Islet precursor cell (in vitro differentiated cells): ENCODE measurements at regions not wholly inside any gene's neighbourhood (a gene's known extent, or its start where the extent isn't known, plus 50 kb on each side); places are given as distances from the start of the nearest gene placed in this dataset.

Experiments
- DNase-seq: peaks from one replicate; pipeline ENCODE4 v3.0.0-alpha.2; 2018

DNA sequence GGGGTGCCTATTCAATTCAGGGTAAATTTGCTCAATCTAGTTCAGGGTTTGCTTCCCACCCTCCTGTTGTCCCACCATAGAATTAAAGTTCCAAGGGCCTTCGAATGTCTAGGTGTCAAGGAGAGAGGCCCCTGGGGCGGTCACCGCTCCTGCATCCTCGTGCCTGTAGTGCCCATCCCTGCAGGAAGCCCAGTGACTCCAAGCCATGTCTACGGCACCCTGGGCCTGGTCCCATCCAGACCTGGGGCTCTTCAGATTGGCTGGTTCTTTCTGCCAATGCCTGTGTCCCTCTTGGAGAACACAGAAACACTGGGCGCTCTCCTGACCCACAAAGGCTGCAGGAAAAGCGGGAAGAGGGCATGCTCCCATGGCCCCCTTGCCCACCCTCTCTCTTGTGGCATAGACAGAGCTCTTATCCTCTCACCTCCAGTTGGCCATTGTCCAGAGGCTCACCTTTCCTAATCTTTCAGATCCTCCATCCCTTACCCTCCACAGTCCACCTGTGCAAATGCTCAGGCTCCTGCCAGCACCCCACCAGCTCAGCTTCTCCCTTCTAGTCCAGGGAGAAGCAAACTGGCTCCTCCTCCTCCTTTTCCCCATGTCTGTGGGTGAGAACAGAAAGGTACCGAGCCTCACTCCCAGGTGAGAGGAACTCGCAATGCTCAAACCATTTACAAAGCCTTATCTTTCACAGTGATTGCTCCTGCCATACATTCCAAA lies 253.0 kb upstream of the IRX2 start:
- peak; percentile 32 for DNase-seq

DNA sequence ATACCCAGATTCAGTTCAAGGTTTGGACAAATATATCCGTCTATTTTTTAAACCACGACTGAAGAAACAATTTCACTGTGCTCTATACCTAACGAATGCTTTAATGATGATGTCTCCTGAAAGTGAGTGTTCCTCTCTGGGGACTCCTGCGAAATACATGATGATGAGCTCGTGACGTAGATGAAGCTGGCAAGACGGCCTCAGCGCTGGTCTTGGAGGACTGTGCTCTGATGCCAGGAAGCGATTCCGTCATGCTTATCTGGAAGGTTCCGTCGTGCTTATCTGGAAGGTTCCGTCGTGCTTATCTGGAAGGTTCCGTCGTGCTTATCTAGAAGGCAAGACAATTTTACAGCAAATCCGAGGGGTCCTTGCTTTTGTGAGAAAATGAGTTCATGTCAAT lies 250.8 kb upstream of the IRX2 start:
- no peak for DNase-seq

DNA sequence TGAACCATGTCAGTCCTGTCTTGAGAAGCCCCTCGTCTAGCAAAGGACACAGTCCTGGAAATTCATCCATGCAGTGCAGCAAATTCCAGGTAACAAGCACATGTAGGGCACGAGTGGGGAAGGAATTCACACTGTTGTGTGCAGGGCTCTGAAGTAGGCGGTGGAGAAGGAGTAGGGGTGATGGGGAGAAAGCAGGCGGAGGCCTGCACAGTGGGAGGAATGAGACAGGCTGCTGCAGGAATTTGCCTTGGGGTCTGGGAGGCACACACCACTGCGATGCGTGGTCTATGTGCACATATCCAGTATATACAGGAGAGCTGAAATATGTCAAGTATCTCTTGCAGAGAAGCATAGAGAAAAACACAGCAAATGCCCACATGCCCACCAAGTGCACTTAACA lies 249.2 kb upstream of the IRX2 start:
- no peak for DNase-seq

DNA sequence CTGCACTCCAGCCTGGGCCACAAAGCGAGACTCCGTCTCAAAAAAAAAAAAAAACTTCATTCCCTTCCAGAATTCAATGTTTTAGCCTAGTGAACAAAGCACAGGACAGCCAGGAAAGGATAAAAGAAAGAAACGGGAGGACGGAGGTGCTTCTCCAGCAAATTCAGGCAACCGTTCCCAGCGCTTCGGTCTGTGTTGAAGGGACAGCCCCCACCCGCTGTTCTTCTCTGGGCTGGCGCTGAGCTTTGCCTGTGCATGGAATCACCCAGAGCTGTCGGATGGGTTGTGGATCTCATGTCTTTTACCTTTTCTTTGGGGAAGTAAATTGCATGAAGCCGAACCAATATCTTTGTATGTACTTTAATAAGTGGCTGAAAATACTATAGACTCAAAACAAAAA lies 248.4 kb upstream of the IRX2 start:
- no peak for DNase-seq

DNA sequence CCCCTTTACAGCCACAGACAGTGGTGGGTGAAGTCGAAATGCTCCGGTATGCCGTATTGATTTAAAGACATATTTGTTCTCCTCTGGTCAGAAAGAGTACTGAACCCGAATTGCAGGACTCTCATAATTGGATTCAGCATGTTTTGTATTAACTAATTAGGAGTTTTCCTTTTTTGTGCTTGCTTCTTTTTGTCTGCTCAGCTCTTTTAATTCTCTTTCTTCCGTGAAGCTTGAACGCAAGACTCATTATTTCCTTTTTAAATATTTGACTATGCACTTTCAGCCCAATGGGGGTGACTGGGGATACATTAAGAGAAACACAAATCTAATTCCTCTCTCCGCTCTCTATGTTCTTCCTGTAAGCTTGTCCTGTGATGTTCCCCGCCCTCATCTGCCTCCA lies 246.6 kb upstream of the IRX2 start:
- DNase-seq, result no peak

DNA sequence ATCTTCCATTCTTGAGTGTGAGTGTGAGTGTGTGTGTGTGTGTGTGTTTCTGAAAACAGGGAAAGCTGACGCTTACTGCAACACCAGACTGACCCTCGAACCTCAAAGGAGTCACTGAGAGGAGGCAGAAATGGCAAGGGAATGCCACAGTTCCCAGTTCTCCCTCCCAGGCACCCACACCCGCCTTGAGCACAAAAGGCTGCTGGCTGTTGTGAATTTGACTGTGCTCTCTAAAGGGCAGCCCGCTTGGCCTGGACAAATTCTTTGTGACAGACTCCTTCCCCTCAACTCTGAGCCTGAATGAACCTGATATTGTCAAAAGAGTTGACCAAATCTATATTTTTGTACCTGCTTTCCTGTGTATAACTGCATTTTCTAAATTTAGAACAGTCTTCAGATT lies 245.7 kb upstream of the IRX2 start:
- no peak for DNase-seq

DNA sequence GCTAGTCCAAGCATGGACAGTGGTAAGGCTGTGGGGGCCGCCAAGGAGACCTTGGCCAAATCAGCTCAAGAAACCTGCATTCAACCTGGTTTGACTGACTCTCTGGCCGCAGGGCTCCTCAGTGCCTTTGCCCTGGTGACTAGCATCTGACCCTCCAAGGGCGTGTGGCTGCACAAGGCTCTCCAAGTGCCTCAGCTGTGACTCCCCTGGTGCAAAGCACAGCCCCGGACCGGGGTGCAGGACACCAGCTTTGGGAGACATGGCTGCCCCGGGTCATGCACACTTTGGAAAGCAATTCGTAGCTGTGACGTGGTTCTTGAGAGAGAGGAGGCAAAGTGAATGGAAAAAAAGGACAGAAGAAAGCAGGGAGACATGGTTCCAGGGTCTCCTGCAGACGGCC lies 245.2 kb upstream of the IRX2 start:
- no peak for DNase-seq

DNA sequence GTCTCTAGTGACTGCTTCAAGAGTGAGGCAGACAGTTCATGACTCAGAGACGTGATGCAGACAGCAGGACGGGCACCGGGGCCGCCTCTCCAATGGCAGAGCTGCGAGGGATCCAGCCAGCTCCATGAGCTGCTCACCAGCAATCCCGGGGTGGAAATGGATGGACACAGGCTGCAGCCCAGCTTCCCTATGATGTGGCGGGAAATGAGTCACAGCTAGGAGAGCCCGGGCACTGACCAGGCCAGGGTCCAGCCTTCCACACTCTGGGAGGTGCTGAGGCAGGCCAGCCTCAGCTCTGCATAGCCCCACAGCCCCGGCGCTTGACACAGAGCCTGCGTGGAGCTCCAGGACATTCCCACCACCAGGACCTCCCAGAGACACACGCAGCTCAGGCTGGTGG lies 244.8 kb upstream of the IRX2 start:
- DNase-seq, result peak; percentile 93

DNA sequence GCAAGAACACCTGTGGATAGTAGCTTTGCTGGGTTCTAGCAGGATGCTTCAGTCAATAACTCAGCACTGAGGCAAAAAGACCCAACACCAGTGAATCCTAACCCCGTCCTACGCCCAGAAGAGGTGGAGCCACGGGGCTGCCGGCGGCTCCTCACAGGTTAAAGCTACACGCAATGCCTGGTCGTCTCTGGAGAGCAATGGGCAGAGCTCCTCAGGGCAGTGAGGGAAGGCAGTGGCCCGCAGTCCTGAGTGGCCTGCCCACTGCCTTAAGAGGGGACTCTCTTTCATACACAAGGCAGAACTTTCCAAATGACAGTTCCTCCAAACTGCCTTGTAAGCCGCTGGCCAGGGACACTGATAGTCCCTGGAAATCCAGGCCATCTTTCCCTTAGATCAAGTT lies 244.2 kb upstream of the IRX2 start:
- no peak for DNase-seq

DNA sequence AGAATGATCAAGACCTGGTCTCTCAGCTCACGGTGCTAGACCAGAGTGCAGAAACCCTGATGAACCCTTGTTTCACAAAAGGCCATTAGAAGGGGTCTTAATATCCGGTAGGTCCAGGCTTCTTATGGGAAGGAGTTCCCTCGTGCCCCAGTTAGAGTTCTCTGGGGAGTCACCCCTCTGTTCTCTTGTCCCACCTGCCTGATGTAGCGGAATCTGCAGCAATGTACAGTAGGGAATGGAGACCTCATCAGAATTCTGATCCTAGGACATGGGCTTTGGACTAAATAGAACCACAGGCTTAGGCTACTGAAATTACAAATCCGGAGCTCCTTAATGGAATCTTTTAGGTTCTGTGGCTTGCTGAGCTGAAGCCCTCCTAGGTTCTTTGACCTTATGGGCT lies 243.6 kb upstream of the IRX2 start:
- DNase-seq, result no peak

DNA sequence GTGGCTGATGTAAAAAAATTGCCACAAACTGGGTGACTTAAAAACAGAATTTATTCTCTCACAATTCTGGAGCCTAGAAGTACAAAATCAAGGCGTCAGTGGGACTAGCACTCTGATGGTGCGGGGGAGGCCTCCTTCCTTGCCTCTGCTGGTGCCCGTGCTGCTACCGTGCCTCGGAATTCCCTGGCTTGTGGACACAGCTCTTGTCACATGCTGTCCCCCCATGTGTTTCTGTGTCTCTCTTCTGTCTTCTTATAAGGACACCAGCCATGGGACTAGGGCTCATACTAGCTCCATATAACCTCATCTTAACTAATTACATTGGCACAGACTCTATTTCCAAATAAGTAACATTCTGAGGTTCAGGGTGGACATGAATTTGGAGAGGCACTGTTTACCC lies 242.3 kb upstream of the IRX2 start:
- DNase-seq, result no peak

DNA sequence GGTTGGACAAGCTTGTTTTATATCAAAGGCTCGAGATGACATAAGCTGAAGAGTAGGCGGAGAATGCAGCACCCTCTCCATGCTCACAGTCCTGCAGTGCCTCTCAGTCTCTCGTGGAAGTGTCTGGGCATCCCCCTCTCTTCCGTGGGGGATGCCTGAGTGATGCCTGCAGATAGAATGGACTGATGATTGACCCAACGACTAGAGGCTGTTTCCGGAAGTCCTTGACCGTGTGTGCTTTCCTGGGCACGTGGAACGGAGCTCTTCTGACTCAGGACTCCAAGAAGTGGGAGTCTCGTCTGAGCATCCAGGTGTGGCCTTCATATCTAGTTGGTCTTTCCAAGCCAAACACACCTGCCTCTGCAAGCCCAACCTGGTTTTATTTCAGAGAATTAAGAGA lies 241.8 kb upstream of the IRX2 start:
- DNase-seq, result no peak

DNA sequence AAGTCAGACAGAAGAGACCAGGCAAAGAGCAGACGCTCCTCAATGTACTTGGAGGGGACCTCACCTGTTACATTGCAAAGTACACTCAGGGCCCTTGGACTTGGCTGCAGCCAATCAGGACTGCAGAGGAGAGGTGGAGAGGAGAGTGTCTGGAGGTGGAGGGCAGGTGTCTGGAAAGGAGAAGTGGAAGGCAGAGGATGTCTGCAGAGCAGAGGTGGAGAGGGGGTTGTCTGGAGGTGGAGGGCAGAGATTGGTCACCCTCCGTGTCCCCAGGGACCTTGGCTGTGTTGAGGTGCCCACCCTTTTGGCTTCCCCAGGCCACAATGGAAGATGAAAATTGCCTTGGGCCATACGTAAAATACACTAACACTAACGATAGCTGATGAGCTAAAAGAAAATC lies 241.3 kb upstream of the IRX2 start:
- DNase-seq, result no peak

DNA sequence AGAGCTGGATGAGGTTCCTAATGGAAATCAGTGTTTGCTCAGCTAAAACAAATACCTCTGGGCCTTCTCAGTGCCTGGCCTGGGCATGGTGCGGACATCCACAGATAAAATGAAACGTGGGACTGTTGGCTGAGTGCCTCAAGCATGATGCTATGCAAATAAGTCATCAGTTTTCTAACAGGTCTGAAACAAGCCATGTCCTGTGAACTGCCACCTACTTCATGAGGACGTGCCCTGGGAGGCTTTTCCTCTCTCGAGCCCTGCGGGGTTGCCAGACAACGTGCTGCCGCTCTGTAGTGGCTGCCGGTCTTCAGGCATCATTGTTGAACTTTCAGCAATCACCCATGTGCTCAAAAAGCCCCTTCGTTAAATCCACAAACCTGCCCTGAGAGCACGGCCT lies 240.4 kb upstream of the IRX2 start:
- no peak for DNase-seq

DNA sequence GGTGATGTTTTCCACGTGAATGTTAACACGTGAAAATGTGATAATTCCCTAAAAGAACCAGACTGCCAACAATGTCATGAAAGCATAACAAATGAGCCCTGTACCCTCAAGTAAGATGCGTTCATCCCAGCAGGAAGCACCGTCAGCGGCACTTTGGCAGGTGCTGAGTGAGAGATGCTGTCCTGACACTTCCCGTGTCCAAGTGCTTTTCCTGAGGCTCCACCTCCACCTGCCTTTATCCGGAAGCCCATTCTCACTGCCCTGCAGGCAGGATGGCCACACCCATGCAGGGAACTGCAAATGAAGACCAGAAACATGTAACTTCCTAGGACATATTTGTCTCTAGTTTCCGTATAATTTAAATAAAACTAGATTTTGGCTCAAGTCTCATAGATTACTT lies 238.0 kb upstream of the IRX2 start:
- no peak for DNase-seq

DNA sequence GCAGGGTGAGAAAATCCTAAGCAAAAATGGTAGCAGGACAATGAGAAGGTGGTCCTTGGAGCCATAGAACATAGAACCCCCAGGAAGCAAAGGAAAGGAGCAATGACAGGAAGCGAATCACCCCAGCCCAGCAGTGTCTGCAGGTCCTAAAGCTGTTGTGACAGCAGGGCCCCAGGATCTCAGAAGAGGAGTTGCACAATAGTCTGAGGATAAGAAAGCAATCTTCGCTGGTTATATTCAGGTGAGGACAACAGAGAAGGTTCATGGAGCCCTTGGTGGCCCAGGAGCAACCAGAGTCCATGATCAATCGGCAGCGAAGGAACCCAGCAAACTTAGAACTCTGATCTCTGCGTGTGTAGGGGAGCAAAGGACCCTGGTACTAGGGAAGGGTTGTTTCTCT lies 234.8 kb upstream of the IRX2 start:
- DNase-seq, result no peak

DNA sequence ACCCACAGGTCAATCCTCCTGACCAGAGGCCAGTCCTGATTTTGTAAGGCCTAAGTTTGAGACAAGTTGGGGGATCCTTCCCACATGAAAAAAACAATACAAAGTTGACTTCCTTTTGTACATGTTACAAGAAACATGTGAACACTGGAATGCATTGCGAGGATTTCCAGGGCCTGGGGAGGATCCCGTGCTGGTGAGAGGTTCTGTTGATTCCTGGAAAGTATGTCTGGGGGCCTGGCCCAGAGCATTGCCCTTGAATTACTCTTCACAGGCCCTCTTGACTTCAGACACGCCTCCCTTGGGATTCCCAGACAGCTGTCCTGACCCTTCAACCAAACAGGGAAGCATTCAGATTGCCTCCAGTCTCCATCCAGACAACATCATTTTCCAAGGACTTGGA lies 234.2 kb upstream of the IRX2 start:
- no peak for DNase-seq

DNA sequence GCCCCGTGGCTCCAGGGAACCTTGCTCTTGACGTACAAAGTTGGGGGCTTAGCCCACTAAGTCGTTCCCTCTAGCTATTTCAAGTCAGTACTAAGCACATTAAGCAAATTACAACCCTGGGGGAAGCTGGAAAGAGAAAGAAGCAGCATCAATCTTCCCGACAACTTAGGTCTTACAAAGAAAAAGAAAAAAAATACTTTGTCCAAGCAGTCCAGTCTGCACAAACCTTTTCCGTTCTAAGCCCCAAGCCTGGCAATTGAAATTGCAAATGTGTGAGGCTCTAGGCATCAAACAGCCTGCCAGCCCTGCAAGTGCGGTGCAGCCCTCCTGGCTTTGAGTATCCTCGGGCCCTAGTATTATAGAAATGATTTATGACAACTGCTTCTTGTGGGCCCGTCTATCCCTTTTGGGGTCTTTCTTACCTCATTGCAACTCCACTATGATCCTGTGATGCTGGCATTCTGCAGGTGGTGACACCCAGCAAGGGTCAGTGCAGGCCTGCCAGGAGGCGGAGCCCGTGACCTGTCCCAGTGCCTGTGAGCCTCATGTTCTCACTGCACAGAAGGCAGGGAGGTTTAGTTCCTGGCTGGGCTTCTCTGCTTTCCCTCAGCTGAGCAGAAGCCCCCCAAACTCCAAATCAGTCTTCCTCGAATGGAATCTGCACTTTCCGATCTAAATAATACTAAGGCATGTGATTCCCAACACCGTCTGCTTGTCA lies 232.3 kb upstream of the IRX2 start:
- no peak for DNase-seq

DNA sequence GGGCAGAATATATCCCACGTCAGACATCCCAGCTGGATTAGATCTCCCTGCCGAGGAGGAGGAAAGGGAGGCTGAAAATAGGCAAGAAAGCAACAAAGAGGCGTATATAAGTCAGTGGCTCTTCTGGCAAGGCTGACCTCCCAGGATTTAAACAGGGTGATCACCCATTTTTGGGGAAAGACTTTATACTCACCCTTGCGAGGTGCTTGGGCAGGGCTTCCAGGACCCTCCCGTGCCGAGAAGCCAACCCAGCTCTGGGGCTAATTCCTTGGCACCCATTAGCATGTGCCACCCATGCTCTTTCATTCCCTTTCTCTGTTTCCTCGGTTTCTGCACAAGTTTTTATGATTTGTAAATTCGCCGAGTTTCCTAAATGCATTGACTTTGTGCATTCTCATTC lies 230.2 kb upstream of the IRX2 start:
- no peak for DNase-seq

DNA sequence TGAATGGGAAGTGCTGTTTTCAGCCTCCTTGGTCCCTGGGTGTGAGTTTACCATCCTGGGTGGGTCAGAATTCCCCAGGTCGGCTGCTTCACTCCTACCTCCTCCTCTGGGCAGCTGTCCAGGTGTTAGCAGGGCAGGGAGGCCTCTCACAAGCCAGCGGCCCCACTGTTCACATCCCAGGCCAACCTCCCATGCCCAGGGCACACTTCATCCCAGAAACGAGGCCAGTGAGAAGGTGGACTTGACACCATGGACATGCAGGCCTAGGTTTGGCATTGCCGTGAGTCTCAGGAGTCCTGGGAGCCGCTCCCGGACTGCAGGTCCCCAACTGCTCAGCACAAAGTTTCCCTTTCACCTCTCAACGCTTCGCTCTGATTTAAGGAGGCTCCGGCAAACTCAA lies 229.6 kb upstream of the IRX2 start:
- DNase-seq, result no peak

DNA sequence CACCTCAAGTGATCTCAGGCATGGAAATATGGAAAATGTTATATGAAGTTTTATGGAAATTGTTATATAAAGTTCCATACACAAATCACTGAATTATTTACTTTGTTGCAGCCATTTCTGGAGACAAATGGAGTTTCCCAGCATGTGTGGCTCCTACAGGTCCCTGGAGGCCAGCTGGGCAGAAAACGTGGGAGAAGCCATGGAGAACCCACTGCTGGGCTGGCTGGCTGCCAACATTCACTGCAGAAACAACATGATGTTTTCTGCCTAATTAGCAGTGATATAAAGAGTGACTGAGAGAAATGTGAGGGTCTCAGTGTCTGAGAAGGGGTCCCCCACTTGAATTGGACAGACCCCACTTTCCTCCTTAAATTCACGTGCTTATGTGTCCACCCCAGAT lies 208.8 kb upstream of the IRX2 start:
- DNase-seq, result no peak

DNA sequence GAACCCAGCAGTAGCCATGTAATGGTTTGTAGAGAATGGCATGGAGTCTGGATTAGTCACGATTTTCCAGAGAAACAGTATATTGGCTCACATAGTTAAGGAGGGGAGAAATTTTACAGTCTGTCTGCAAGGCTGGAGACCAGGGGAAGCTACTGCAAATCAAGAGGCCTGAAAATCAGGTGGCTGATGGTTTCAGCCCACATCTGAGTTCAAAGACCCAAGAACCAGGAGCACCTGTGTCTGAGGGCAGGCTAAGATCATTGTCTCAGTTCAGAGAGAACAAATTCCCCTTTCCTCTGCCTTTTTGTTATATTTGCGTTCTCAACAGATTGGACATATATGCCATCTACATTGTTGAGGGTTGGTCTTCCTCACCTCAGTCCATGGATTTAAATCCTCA lies 207.5 kb upstream of the IRX2 start:
- DNase-seq, result no peak

DNA sequence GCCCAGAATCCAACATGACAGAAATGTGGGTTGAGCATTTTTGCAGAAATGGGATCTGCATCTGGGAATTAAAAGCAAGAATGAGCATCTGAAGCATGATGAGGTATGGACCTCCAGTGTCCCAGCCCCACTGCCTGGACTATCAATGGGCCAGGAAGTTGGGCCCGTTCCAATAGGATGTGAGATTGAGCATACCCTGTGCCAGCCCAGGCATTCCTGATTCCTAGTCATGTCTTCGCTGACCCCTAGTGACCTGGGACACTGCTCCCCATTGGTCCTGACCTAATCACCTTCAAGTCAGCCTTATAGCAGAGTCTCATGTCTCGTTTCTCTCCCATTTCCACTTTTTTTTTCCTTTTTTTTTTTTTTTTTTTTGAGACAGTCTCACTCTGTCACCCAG lies 197.4 kb upstream of the IRX2 start:
- no peak for DNase-seq

DNA sequence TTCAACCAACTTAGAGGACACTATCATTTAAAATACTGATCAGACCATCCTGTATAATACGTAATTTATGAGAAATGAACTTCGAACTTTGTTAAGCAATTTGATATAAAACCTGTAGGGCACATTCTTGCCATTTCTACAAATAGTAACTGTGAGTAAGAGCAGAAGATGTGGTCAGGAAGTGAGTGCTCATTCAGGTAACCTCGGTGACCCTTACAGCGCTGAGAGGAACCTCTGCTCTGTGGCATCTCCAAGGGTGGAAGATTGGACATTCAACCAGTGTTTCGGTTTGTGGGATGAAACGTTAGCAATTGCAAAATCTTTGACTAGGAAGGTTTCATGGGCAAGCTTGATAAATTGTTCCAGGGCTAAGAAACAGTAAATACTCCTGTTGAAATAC lies 194.8 kb upstream of the IRX2 start:
- DNase-seq, result no peak

DNA sequence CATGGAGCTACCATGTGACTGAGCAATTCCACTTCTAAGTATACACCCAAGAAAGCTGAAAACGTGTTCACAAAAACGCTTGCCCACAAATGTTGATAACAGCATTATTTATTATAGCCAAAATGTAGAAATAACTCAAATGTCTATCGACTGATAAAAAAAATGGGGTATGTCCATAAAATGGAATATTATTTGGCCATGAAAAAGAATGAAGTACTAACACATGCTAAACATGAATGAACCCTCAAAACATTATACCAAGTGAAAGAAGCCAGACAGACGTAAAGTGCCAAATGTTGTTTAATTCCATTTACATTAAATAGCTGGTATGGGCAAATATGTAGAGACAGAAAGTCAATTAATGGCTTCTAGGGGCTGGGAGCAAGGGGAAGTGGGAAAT lies 184.9 kb upstream of the IRX2 start:
- no peak for DNase-seq
